ENCODE measurements at regions not wholly inside any gene's neighbourhood (a gene's known extent, or its start where the extent isn't known, plus 50 kb on each side); places are given as distances from the start of the nearest gene placed in this dataset.

- no peak for TF ChIP-seq NFE2L1 (CRISPR knock-in tag; IDR thresholded peaks at IDR 0.05)
- no peak for TF ChIP-seq CTCF (IDR thresholded peaks at IDR 0.05)
- no peak for TF ChIP-seq IRF1 (CRISPR knock-in tag; IDR thresholded peaks at IDR 0.05)
These were observed 487.6 kb downstream of the PREX1 start for GRCh38 chr20:48339986-48340882.
